Suppressor macrophage treated with lipopolysaccharide for 4 hours (primary cell): ENCODE measurements at regions not wholly inside any gene's neighbourhood (a gene's known extent, or its start where the extent isn't known, plus 50 kb on each side); places are given as distances from the start of the nearest gene placed in this dataset.

ENCODE experiments used
- DNase-seq: peaks from one replicate; pipeline ENCODE4 v3.0.0-alpha.2; 2020

DNA sequence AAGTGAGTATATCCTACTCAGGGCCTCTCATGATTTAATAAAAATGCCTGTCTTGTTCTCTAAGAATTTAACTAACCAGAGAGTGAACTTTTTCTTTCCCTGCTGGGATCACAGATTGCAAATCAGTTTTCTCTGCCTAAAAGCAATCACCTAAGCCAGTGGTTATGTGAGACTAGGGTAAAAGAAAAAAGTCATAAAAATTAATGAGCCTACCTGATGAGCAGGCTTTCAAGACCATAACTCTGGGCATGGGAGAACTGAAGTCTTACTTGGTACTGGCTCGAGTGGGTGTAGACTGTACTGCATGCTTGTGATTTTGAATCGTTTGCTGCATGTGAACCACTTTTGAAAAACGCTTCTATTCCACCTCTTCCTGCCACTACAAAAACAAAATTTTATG is 1677.0 kb upstream of the LRRTM1 start:
- DNase-seq: no peak

DNA sequence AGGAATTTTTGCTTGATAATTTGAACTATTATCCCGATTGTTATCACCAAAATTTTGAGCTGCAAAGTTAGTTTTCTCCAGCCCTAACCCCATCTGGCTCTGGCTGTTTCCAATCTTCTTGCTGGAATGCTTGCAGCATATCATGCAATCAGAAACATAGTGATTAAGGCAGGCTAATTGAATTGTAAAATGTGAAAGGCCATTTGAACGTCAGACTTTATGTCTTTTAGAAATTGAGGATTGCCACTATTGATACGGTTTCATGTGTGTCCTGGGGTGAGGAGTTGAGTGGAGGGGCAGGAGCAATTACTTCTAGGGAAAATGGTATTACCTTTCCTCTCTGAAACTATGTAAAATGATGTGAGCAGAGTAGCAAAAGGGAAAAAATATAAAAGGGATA is 1674.5 kb upstream of the LRRTM1 start:
- no peak for DNase-seq

- no peak for DNase-seq
Measured at GRCh38 chr2:81976998-81977397, 1672.4 kb upstream of the LRRTM1 start.

DNA sequence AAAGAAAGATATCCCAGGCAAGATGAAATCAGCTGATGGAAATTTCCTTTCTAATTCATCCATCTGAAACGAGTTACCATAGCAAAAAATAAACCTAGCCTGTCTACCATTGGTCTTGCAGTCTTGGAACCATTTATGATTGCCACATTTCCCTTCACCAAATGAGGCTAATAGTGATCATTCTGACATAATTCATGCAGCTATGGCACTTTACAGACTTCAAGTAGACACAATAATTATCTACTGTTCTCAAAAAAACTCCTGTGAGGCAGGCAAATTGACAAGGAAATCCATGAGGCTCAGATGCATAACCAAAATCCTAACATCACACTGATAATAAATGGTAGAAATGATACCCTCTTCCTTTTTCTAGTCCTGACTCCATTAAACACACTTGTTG is 1669.7 kb upstream of the LRRTM1 start:
- DNase-seq: no peak

- DNase-seq: no peak
Measured at GRCh38 chr2:81942876-81943275, 1638.3 kb upstream of the LRRTM1 start.

GRCh38 chr2:81942136-81942680 is 1637.7 kb upstream of the LRRTM1 start:
- DNase-seq: no peak

DNA sequence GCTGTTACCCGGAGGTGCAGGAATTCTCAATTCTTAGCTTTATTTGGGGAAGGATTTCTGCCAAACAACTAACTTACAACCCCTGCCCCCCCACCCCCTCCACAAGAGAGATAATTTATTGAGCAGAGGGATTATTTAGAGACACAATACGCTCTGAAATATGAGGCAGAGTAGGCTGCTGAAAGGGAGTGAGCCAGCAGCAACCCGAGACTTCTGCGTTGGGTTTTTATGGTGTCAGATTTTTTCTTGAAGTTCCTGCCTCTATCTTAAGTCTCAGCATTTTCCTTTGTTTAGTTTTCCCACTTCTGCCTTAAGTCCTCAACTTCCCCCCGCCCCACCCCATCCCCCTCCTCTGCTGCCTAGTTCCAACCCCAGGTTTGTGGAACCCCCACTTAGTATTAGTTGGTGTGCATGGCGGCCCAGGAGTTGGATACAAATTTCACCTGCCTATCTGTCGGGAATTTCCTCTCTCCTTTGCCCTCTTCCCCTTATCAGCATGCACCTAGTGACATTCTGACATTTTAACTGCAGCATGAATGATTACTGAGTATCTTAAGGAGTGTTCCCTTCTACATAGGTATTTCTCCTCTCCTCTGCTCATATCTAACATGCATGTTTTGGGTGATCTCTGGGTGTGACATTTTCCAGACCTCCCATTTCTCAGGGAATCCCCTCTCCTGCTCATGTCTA is 1635.9 kb upstream of the LRRTM1 start:
- no peak for DNase-seq

GRCh38 chr2:81937944-81938343 is 1633.4 kb upstream of the LRRTM1 start:
- no peak for DNase-seq

DNA sequence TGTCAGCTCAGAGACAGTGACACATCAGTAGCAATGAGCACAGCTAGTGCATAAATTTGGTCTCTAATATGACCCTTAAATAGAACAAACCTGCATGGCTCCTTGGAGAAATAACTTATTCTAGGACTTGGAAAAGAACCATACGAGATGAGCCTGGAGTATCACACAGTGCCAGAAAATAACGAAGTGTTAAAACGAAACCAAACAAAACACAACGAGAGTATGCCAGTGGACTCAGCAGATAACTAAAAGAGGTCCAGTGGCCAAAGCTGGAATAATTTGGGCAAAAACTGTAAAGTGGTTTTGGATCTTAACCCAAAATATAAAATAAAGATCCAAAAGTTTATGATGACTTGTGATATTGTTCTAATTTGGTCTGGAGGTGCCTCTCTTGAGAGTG is 1599.0 kb upstream of the LRRTM1 start:
- DNase-seq: no peak

- no peak for DNase-seq
Measured at GRCh38 chr2:81901017-81901416, 1596.5 kb upstream of the LRRTM1 start.

DNA sequence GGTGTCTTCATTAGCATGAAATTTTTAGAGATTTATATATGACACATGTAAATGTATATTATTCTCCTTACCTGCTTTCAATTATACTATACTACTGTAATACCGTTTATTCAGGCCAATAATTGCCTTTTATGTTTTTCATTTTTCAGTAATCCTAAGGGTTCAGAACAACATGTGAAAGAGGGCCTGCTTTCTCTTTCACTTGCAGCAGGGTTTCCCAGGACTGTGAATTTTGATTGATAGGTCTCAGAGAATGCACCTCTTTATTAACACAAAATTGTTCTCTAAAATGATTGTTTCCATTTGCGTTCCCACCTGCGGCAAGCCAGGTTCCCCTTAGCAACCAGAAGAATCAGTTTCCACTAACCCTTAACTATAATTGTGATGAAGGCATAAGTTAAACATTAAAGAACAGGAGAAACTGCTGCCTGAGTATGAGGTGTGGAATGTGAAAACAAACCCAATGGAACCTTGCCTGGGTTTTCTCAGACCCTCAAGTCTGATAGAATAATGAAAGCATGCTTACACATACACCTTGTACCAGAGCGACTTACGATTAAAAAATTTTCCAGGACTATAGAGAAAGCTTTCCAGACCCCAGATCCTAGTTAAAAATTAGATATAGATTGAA is 1591.2 kb upstream of the LRRTM1 start:
- no peak for DNase-seq

DNA sequence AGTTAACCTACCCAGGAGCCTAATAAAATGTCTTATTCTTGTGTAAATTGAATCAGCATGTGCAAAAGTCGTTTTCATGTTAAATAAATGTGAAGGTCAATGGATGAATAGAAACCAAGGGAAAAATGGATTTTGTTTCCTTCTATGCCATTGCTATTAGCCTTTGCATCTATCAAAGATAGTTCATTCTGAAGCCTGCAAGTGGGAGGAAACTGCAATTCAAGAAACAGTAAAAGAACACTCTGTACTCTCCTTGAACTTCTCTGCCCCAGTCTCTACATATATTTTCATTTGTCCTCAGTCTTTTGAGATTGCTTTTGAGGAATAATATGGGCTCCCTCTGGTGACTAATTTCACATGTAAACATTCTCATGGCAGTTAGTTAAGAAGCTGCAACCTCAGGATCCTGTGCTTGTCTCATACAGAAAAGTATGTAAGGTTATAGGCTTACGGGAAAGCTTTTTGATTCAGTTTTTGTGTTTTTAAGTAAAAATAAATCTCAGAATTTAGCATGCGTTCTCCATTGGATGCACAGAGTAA is 1590.0 kb upstream of the LRRTM1 start:
- no peak for DNase-seq

DNA sequence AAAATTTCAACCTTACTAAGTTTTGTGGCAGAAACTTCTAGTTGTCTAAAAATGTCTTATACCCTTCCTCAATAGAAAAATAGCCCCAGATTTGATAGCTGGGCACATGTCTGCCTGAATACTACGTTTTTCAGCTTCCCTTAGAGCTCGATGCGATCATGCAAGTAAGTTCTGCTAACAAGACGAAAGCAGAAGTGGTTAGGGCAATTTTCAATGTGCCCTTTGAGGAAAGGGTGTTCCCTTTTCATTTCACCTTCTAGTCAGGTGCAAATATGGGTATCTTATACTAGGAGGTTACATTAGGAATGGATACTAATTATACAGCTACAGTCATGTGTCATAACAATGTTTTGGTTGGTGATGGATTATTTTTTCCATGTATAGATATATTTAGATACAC is 1572.1 kb upstream of the LRRTM1 start:
- DNase-seq: no peak

- DNase-seq: no peak
Measured at GRCh38 chr2:81872006-81872405, 1567.5 kb upstream of the LRRTM1 start.

DNA sequence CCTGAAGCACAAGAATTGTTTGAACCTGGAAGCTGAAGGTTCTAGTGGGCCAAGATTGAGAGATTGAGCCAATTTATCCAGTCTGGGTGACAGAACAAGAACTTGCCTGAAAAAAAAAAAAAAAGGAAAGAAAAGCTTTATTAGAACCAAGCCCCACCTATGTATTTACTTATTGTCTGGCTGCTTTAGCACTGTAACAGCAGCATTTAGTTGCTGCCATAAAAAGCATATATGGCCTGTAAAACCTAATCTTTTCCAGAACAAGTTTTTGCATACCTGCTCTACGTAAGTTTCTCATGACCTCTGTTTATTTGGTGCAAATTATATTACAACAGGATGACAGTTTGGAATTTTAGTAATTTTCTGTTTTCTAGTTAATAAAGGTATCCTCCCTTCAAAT is 1565.6 kb upstream of the LRRTM1 start:
- DNase-seq: no peak

DNA sequence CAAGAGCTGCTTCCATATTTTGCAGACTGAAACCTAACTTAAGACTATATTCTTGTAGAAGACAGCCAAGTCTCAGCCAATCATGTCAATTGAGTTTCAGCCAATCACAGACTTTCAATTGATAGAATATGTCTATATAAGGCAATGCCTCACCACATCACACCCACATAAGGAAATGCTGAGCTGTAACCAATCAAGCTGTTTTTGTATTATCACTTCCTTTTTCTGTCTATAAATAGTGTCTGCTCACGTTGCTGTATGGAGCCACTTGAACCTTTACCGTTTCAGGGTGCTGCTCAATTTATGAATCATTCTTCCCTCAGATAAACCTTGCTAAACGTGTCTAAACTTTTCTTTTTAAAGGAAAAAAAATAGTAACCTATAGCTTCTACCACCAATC is 1554.4 kb upstream of the LRRTM1 start:
- DNase-seq: no peak

DNA sequence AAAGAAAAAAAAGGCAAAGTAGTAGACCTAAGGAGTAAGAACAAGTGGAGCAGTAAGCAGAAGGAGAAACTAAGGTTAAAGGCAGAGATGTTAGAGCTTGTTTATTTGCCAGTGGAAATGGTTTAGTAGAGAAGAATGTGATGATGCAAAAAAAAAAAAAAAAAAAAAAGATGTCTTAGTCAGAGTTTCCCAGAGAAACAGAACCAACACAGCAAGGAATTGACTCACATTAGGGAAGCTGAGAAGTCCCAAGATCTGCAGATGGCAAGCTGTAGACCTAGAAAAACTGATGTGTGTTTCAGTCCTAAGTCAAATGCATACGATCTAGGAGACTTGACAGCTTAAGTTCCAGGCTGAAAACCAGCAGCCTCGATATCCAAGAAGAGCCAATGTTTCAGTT is 1548.8 kb upstream of the LRRTM1 start:
- DNase-seq: no peak

GRCh38 chr2:81852651-81853050 is 1548.1 kb upstream of the LRRTM1 start:
- DNase-seq: no peak

- no peak for DNase-seq
Measured at GRCh38 chr2:81839780-81840179, 1535.2 kb upstream of the LRRTM1 start.

DNA sequence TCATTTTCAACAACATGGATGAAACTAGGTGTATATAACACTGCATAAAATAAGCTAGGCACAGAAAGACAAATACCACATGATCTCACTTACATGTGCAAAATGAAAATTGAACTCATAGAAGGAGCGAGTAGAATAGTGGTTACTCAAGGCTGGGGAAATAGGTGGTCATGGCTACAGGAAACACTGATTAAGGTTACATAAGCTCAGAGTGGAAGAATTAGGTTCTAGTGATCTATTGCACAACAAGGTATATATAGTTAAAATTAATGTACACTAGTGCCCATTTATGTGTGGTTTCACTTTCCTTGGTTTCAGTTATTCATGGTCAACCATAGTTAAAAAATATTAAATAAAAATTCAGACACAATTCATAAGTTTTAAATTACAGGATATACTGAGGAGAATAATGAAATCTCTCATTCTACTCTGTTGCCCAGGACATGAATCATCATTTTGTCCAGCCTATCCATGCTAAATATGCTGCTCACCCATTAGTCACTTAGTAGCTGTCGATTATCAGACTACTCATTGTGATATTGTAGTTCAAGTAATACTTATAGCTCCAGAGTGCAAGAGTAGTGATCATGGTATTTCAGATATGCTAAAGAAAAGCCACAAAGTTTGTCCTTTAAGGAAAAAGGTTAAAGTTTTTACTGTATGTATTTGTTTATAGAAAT is 1530.9 kb upstream of the LRRTM1 start:
- no peak for DNase-seq

- DNase-seq: no peak
Measured at GRCh38 chr2:81786811-81787210, 1482.3 kb upstream of the LRRTM1 start.

DNA sequence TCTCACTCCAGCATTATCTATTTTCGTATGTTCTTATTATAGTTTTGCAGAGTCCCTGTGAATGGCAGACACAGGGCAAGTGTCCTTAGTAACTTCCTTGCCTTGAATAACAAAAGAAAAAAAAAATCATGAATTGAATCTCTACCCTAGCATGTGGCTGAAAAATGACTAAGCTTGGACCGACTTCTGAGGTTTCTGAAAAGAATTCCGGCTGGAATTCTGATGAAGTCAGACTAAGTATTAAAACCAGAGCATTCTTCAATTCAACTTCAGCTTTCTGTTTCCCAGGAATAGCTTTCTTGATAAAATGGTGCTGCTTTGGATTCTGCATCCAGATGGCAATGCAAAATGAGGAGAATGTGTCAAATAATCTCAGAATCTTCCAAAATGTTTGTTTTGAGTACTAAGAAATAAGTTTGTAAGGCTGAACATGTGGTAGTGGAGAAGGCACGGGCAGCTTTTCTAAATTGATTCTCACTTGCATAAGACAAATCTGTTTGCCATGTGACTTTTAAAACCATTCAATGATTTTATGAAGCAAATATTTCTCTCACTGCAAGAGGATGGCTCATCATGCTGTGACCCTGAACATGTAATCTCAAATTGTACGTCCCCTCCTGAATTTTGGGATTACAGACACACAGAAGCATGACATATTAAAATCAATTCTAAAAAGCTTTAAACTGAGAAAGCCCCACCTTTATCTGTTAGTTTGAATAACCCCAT is 1462.8 kb upstream of the LRRTM1 start:
- no peak for DNase-seq

GRCh38 chr2:81747481-81748070 is 1443.0 kb upstream of the LRRTM1 start:
- DNase-seq: no peak
